HEK293 (cell line): ENCODE measurements at regions not wholly inside any gene's neighbourhood (a gene's known extent, or its start where the extent isn't known, plus 50 kb on each side); places are given as distances from the start of the nearest gene placed in this dataset.

ENCODE experiments used
- CTCF ChIA-PET: fragments of 350-600 bp; formaldehyde crosslinking; extraction: SDS; loops from one replicate; lab custom pipeline; 2021; ENCODE audit warnings: antibody characterized with exemption; lab: Yijun Ruan, JAX
- POLR2A ChIA-PET: fragments of 300-600 bp; formaldehyde crosslinking; extraction: SDS; loops from one replicate; lab custom pipeline; 2020; ENCODE audit warnings: antibody characterized with exemption, inconsistent platforms; lab: Yijun Ruan, JAX
- H3K27ac ChIP-seq: fragments of 200-500 bp; sonication (Bioruptor generic); 2 replicates; pipeline ENCODE4 v1.5.1; 2014; ENCODE audit warnings: low read depth, low read length, control low read depth, inconsistent platforms; ENCODE audit errors: extremely low read depth
- H3K36me3 ChIP-seq, 2 experiments: fragments of 200-500 bp in 1 of 2; sonication (Bioruptor generic) in 1 of 2; 1 replicate in 1 of 2; 2 replicates in 1 of 2; pipeline ENCODE4 v1.5.1; 2014 to 2017; ENCODE audit warnings: inconsistent platforms in 2 of 2, low read length in 2 of 2; ENCODE audit not compliant: control insufficient read depth in 2 of 2, insufficient read depth in 1 of 2
- H3K4me1 ChIP-seq: fragments of 200-500 bp; sonication (Bioruptor generic); 2 replicates; pipeline ENCODE4 v1.5.1; 2014; ENCODE audit warnings: mild to moderate bottlenecking, low read length, inconsistent platforms; ENCODE audit not compliant: control insufficient read depth, insufficient read depth
- H3K4me3 ChIP-seq: 2 replicates; pipeline ENCODE4 v1.5.1; 2011; ENCODE audit warnings: low read depth, mild to moderate bottlenecking, control low read depth, low read length, moderate library complexity
- H3K9me3 ChIP-seq: fragments of 200-500 bp; sonication (Bioruptor generic); 2 replicates; pipeline ENCODE4 v1.5.1; 2014; ENCODE audit warnings: low read depth, low read length, inconsistent platforms; ENCODE audit not compliant: control insufficient read depth, insufficient read depth
- EGR2 ChIP-seq: fragments of 450-650 bp; formaldehyde crosslinking; IDR thresholded peaks from 2 replicates; pipeline ENCODE4 v1.5.1; 2016; ENCODE audit warnings: low read depth, missing biosample characterization, missing genetic modification characterization
- REST ChIP-seq: fragments of 450-650 bp; formaldehyde crosslinking; IDR thresholded peaks from 2 replicates; pipeline ENCODE4 v1.5.1; 2016; ENCODE audit warnings: missing biosample characterization, missing genetic modification characterization
- ZBTB20 ChIP-seq: fragments of 450-650 bp; formaldehyde crosslinking; IDR thresholded peaks from 2 replicates; pipeline ENCODE4 v1.5.1; 2016; ENCODE audit warnings: missing biosample characterization, missing genetic modification characterization
- ZEB2 ChIP-seq: fragments of 450-650 bp; formaldehyde crosslinking; IDR thresholded peaks from 2 replicates; pipeline ENCODE4 v1.5.1; 2016; ENCODE audit warnings: missing biosample characterization, missing genetic modification characterization
- ZFP69B ChIP-seq: fragments of 450-650 bp; formaldehyde crosslinking; IDR thresholded peaks from 2 replicates; pipeline ENCODE4 v1.5.1; 2016; ENCODE audit warnings: missing biosample characterization, missing genetic modification characterization
- ZNF10 ChIP-seq: fragments of 450-650 bp; formaldehyde crosslinking; IDR thresholded peaks from 2 replicates; pipeline ENCODE4 v1.5.1; 2017; ENCODE audit warnings: missing biosample characterization, missing genetic modification characterization
- ZNF114 ChIP-seq: fragments of 450-650 bp; formaldehyde crosslinking; IDR thresholded peaks from 2 replicates; pipeline ENCODE4 v1.5.0; 2017; ENCODE audit warnings: missing biosample characterization, missing genetic modification characterization
- ZNF19 ChIP-seq: fragments of 450-650 bp; formaldehyde crosslinking; IDR thresholded peaks from 2 replicates; pipeline ENCODE4; 2016; ENCODE audit warnings: missing biosample characterization, missing genetic modification characterization, low read depth
- ZNF2 ChIP-seq: fragments of 450-650 bp; formaldehyde crosslinking; IDR thresholded peaks from 2 replicates; pipeline ENCODE4 v1.5.1; 2016; ENCODE audit warnings: missing biosample characterization, missing genetic modification characterization
- ZNF221 ChIP-seq: fragments of 450-650 bp; formaldehyde crosslinking; IDR thresholded peaks from 2 replicates; pipeline ENCODE4 v1.5.1; 2017; ENCODE audit warnings: missing biosample characterization, missing genetic modification characterization, borderline replicate concordance
- ZNF324 ChIP-seq: fragments of 450-650 bp; formaldehyde crosslinking; IDR thresholded peaks from 2 replicates; pipeline ENCODE4 v1.5.1; 2016; ENCODE audit warnings: missing biosample characterization, missing genetic modification characterization
- ZNF518A ChIP-seq: fragments of 450-650 bp; formaldehyde crosslinking; conservative IDR thresholded peaks from 2 replicates; pipeline ENCODE4 v1.5.1; 2016; ENCODE audit warnings: low read depth, missing biosample characterization, missing genetic modification characterization
- ZNF530 ChIP-seq: fragments of 450-650 bp; formaldehyde crosslinking; IDR thresholded peaks from 2 replicates; pipeline ENCODE4 v1.5.1; 2016; ENCODE audit warnings: low read depth, missing biosample characterization, missing genetic modification characterization
- ZNF610 ChIP-seq: fragments of 450-650 bp; formaldehyde crosslinking; IDR thresholded peaks from 2 replicates; pipeline ENCODE4 v1.5.1; 2016; ENCODE audit warnings: missing biosample characterization, missing genetic modification characterization, borderline replicate concordance
- ZNF664 ChIP-seq: fragments of 450-650 bp; formaldehyde crosslinking; IDR thresholded peaks from 2 replicates; pipeline ENCODE4 v1.5.1; 2016; ENCODE audit warnings: missing biosample characterization, missing genetic modification characterization
- ZNF670 ChIP-seq: fragments of 450-650 bp; formaldehyde crosslinking; IDR thresholded peaks from 2 replicates; pipeline ENCODE4 v1.5.1; 2016; ENCODE audit warnings: missing biosample characterization, missing genetic modification characterization, low read depth
- ZNF791 ChIP-seq: fragments of 450-650 bp; formaldehyde crosslinking; IDR thresholded peaks from 2 replicates; pipeline ENCODE4 v1.5.1; 2016; ENCODE audit warnings: missing biosample characterization, missing genetic modification characterization
- ZNF837 ChIP-seq: fragments of 450-650 bp; formaldehyde crosslinking; IDR thresholded peaks from 2 replicates; pipeline ENCODE4 v1.5.1; 2016; ENCODE audit warnings: missing biosample characterization, missing genetic modification characterization
- ZSCAN4 ChIP-seq: fragments of 450-650 bp; formaldehyde crosslinking; IDR thresholded peaks from 2 replicates; pipeline ENCODE4 v1.5.1; 2017; ENCODE audit warnings: missing biosample characterization, missing genetic modification characterization
- TF ChIP-seq, protein P1 (sequence below): fragments of 450-650 bp; formaldehyde crosslinking; IDR thresholded peaks from 2 replicates; pipeline ENCODE4 v1.5.1; 2016; ENCODE audit warnings: missing biosample characterization, missing genetic modification characterization, low read depth

DNA sequence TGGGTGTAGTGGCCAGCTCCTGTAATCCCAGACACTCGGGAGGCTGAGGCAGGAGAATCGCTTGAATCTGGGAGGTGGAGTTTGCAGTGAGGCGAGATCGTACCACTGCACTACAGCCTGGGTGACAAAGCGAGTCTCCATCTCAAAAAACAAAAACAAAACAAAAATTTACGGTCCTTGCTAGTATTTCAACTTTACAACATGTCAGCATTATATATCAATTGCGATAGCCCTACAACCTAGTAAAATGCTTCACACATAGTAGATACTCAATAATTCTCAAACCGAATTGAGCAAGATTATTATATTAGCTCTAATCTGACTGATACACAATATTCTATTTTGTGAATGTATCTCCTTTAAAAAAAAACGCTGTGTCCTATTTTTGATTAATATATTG, 1411.0 kb upstream of the WWC1 start:
- Histone ChIP-seq H3K4me3 (no peak overlapping the region), H3K27ac (no peak overlapping the region), H3K36me3 (no peaks in the 10 kb centered on the region), H3K4me1 (no peaks in the 10 kb centered on the region), H3K9me3 (no peaks in the 10 kb centered on the region)
- CTCF ChIA-PET, result no interaction called here
- TF ChIP-seq REST (tag by site-specific recombination), result no peak
- TF ChIP-seq ZNF19 (tag by site-specific recombination), result no peak
- TF ChIP-seq ZNF530 (tag by site-specific recombination), result no peak
- no peak for TF ChIP-seq ZBTB20 (tag by site-specific recombination)
- no peak for TF ChIP-seq ZNF670 (tag by site-specific recombination)
- TF ChIP-seq ZNF324 (tag by site-specific recombination), result no peak
- no peak for TF ChIP-seq ZFP69B (tag by site-specific recombination)
- no peak for TF ChIP-seq ZSCAN4
- POLR2A ChIA-PET, result no interaction called here

DNA sequence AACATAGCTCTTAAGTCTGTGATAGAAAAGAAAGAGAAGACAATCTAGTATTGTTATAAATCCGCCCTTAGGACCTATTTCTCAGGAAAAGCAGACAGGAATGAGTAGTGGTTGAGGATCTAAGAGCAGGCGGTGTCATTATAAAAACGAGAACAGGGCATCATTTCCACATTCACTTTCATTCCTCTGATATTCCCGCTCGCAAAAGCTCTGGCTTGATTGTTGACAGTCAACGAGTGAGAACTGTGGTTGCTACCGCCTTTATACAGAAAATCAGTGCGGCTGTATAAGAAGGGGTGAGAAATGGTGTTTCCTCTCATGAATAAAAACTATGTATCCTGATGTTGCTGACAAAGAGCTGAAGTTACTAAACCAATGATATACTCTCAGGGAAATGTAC, 1409.6 kb upstream of the WWC1 start:
- ChIA-PET CTCF (interaction anchor here (0.6 kb wide), 1 partner anchor 145 kb away, joined by 3 read pairs; no protein-coding TSS in a partner anchor), POLR2A (no interaction called here)
- Histone ChIP-seq H3K9me3 (no peaks in the 10 kb centered on the region), H3K36me3 (no peaks in the 10 kb centered on the region), H3K27ac (no peak overlapping the region), H3K4me1 (no peaks in the 10 kb centered on the region)
- TF ChIP-seq ZNF114 (tag by site-specific recombination) (no peak), ZBTB20 (tag by site-specific recombination) (no peak), EGR2 (tag by site-specific recombination) (no peak), ZNF518A (tag by site-specific recombination) (no peak), ZNF664 (no peak), ZNF791 (tag by site-specific recombination) (no peak), ZEB2 (no peak), ZNF837 (tag by site-specific recombination) (no peak), ZNF10 (no peak), ZNF221 (no peak), ZNF530 (tag by site-specific recombination) (no peak), ZNF610 (tag by site-specific recombination) (no peak), ZNF2 (tag by site-specific recombination) (no peak)
- TF ChIP-seq, protein P1, sequence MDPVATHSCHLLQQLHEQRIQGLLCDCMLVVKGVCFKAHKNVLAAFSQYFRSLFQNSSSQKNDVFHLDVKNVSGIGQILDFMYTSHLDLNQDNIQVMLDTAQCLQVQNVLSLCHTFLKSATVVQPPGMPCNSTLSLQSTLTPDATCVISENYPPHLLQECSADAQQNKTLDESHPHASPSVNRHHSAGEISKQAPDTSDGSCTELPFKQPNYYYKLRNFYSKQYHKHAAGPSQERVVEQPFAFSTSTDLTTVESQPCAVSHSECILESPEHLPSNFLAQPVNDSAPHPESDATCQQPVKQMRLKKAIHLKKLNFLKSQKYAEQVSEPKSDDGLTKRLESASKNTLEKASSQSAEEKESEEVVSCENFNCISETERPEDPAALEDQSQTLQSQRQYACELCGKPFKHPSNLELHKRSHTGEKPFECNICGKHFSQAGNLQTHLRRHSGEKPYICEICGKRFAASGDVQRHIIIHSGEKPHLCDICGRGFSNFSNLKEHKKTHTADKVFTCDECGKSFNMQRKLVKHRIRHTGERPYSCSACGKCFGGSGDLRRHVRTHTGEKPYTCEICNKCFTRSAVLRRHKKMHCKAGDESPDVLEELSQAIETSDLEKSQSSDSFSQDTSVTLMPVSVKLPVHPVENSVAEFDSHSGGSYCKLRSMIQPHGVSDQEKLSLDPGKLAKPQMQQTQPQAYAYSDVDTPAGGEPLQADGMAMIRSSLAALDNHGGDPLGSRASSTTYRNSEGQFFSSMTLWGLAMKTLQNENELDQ (tag by site-specific recombination), result no peak
- TF ChIP-seq, all 188 proteins: peak for 0
- H3K4me3 ChIP-seq, result no peak overlapping the region
